HUES6 (cell line): ENCODE measurements at regions not wholly inside any gene's neighbourhood (a gene's known extent, or its start where the extent isn't known, plus 50 kb on each side); places are given as distances from the start of the nearest gene placed in this dataset.

ENCODE experiments used
- H3K27ac ChIP-seq: 2 replicates; pipeline ENCODE4 v1.7.0; 2013; ENCODE audit warnings: low read depth, mild to moderate bottlenecking, low read length, inconsistent platforms
- H3K27me3 ChIP-seq: 2 replicates; pipeline ENCODE4 v1.6.1; 2013; ENCODE audit warnings: low read length; ENCODE audit not compliant: control insufficient read depth, insufficient read depth
- H3K36me3 ChIP-seq: 2 replicates; pipeline ENCODE4 v1.6.1; 2013; ENCODE audit warnings: low read length; ENCODE audit not compliant: control insufficient read depth, insufficient read depth
- H3K4me1 ChIP-seq: 2 replicates; pipeline ENCODE4 v1.6.1; 2013; ENCODE audit warnings: low read length; ENCODE audit not compliant: control insufficient read depth, insufficient read depth
- H3K4me3 ChIP-seq: 2 replicates; pipeline ENCODE4 v1.5.1; 2013; ENCODE audit warnings: low read depth, low read length
- H3K9ac ChIP-seq: one replicate; pipeline ENCODE4 v1.6.1; 2013; ENCODE audit warnings: mild to moderate bottlenecking, low read length
- H3K9me3 ChIP-seq: 2 replicates; pipeline ENCODE4 v1.6.1; 2013; ENCODE audit warnings: low read depth, low read length; ENCODE audit not compliant: control insufficient read depth, insufficient read depth

DNA sequence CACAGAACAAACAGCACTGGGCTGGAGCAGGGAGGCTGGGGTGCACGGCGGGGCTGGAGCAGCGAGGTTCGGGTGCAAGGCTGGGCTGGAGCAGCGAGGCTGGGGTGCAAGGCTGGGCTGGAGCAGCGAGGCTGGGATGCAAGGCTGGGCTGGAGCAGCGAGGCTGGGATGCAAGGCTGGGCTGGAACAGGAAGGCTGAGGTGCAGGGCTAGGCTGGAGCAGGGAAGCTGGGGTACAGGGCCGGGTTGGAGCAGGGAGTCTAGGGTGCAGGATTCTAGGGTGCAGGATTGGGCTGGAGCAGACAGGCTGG, 198.5 kb downstream of the BRD1 start:
- H3K9me3 ChIP-seq: no peaks in the 10 kb centered on the region
- H3K27me3 ChIP-seq: no peaks in the 10 kb centered on the region
- H3K27ac ChIP-seq: no peak overlapping the region
- H3K4me3 ChIP-seq: no peak overlapping the region
- no peaks in the 10 kb centered on the region for H3K36me3 ChIP-seq
- no peak overlapping the region for H3K9ac ChIP-seq
- H3K4me1 ChIP-seq: peaks cover 9% of the 10 kb centered on the region

DNA sequence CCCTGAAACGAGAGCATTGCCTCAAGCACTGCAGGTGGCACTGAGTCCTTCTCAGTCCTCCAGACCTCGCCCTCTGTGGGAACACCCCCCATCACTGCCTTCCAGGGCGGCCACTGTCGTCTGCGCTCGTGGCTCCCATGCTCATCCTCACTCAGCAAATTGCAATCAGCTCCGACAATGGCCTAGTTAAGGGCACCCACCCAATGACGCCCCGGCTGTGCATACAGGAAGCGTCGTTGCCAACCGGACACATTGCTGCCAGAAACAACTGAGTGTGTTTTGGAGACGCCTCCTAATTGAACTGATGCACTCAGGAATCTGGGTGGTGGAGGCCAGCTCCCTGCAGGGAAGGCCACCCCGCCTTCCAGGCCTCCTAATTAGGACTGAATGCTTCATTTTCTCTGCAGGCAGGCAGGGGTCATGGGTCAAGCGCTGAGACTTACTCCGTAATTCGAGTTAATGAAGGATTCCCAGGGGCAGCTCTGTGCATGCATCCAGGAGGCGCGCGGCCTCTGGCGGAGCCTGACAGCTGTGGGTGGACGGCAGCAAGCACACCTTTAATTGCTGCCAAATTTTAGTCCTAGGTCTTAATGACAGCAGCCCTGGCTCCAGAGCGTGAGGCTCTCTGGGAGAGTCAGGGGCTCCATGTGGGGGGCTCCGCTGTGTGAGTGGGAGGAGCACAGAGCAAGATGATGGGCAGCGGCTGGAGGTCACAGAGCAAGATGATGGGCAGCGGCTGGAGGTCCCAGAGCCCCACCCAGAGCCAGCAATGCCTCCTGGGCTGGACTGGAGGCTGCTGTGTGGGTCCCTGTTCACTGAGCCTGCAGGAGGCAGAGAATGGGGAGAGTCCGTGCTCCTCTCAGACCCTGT, 199.0 kb downstream of the BRD1 start:
- Histone ChIP-seq H3K27ac (no peak overlapping the region), H3K36me3 (no peaks in the 10 kb centered on the region), H3K9me3 (no peaks in the 10 kb centered on the region), H3K9ac (no peak overlapping the region), H3K4me3 (no peak overlapping the region), H3K27me3 (no peaks in the 10 kb centered on the region), H3K4me1 (peaks cover 9% of the 10 kb centered on the region)

DNA sequence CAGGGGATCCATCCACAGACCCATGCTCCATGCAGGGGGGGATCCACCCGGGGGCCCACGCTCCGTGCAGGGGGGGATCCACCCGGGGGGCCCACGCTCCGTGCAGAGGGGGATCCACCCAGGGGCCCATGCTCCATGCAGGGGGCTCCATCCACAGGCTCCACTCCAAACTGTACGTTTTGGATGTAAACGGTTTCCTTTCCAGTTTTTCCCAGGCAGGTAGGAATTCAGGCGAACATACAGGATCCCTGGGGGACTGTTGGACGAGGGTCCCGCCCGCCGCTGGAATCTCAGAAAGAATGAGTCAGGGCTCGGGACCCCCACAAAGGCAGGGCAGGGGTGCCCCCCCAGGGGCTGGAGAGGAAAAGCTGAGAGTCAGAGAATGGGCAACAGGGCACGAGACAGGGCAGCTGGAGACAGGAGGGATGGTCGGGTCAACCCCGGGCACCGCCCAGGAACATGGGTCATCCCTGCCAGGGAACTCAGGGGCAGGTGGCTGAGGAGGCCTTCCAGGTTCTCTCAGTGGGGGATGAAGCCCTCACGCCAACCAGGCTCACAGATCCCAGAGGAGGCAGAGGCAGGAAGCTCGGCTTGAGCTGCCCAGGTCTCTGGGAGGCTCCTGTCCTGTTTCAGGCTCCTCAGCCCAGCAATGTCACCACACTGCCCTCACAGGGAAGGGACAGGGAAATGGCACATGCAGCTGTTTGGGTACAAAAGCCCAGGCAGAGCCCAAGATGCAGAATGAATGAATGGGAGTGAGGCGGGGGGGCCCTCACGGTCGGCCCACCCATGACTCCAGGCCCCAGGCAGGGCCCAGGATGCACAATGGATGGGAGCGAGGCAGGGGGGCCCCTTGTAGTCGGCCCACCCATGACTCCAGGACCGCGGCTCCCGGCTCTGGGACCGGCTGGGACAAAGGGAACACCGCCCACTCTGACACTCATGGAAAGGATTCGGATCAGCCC, 200.2 kb downstream of the BRD1 start:
- H3K27ac ChIP-seq: no peak overlapping the region

DNA sequence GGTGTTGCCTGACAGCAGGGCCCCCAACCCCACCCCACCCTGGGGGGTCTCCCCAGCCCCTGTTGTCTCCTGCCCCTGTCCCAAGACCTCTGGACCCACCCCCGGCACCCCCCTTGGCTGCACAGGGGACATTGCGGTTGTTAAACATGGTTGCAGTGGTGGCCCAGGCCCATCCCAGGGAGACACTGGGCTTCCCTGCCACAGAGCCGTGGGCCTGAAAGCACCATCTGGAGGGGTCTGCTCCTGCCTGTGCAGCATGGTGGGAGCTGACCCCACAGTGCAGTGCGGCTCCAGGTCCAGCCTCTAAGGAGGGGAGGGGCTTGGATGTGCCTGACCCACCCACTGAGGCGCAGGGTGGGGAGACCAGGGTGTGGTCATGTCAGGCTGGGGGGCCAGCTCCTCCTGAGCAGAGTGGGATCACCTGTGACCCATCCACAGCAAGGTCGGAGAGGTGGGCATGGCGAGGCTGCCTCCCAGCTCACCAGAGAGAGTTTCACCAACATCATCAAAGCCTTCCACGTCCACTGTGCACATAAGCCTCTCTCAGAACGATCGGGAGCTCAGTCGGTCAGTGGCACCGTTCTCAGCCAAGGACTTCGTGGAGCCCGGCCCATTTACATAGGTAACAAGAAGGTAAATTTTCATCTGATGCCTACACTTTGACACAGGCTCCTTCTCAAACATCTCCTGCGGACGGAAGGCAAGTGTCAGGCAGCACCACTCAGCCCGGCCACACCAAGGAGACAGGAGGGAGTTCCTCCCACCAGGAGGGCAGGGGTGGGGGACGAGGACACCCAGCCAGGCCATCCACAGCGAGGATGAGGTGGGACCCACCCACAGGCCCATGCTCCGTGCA, 201.1 kb downstream of the BRD1 start:
- no peaks in the 10 kb centered on the region for H3K36me3 ChIP-seq
- H3K9me3 ChIP-seq: no peaks in the 10 kb centered on the region
- no peak overlapping the region for H3K4me3 ChIP-seq
- H3K9ac ChIP-seq: no peak overlapping the region
- no peak overlapping the region for H3K27ac ChIP-seq
- H3K27me3 ChIP-seq: no peaks in the 10 kb centered on the region
- H3K4me1 ChIP-seq: peaks cover 4% of the 10 kb centered on the region; the same call in 1 of the 2 replicates

More for the DNA sequence above, 200.2 kb downstream of the BRD1 start:
- no peaks in the 10 kb centered on the region for H3K36me3 ChIP-seq
- H3K9me3 ChIP-seq: no peaks in the 10 kb centered on the region
- no peak overlapping the region for H3K9ac ChIP-seq
- no peaks in the 10 kb centered on the region for H3K27me3 ChIP-seq
- H3K4me3 ChIP-seq: no peak overlapping the region
- peaks cover 4% of the 10 kb centered on the region; the same call in 1 of the 2 replicates for H3K4me1 ChIP-seq

DNA sequence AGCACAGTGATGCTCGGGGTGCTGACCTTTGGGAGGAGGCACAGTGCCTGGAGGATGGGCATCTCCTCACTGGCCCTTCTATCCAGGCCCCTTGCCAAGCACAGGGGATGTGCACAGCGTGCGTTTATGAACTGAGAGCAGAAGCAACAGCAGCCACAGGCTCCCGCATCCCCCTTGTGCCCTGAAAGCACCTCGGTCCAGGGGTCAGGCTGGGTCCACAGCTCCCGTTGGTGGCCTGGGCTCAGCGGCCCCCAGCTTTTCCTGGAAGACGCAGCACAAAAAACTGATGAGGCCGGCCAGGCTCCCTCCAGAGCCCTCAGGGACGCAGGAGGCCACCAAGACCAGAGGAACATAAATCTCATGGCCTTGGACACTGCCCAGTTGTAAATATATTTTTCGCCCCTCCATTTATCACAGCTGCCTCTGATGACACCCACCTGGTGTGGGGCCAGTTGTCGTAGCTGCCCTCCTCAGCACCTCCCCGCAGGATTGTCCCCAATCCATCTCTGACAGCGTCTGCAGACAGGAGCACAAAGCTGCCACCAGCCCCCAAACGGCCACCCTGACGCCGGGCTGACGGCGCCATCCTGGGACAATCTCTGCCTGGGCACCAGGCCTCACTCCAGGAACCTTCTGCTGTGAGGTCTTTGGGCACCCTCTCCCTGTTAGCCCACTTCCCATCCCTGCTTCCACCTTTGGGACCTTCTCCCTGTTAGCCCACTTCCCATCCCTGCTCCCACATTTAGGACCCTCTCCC, 203.1 kb downstream of the BRD1 start:
- Histone ChIP-seq H3K4me3 (no peak overlapping the region), H3K27me3 (no peaks in the 10 kb centered on the region; the same call in 1 of the 2 replicates), H3K27ac (no peak overlapping the region), H3K9ac (no peak overlapping the region), H3K4me1 (peaks cover 4% of the 10 kb centered on the region; the same call in 1 of the 2 replicates), H3K36me3 (no peaks in the 10 kb centered on the region), H3K9me3 (no peaks in the 10 kb centered on the region)

DNA sequence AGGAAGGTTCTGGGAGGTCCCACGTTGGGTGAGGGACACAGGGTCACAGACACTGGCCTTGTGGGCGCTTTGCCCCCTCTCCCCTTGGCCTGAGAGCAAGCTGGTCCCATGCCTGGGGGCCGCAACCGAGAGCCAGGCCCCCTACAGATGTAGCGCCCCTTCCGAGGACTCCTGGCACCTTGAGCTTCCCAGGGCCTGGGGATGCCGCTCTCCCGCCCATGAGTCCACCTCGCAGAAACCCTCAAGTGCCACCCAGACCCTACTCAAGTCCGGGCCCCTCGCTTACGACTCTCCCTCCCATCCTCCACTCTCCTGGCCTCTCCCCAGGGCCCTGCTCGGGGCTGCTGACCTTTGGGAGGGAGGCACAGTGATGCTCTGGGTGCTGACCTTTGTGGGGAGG, 204.0 kb downstream of the BRD1 start:
- H3K9ac ChIP-seq: no peak overlapping the region
- no peaks in the 10 kb centered on the region for H3K9me3 ChIP-seq
- H3K27ac ChIP-seq: no peak overlapping the region
- H3K36me3 ChIP-seq: no peaks in the 10 kb centered on the region
- H3K4me3 ChIP-seq: no peak overlapping the region
- peaks cover 4% of the 10 kb centered on the region; the same call in 1 of the 2 replicates for H3K4me1 ChIP-seq
- no peaks in the 10 kb centered on the region; the same call in 1 of the 2 replicates for H3K27me3 ChIP-seq

DNA sequence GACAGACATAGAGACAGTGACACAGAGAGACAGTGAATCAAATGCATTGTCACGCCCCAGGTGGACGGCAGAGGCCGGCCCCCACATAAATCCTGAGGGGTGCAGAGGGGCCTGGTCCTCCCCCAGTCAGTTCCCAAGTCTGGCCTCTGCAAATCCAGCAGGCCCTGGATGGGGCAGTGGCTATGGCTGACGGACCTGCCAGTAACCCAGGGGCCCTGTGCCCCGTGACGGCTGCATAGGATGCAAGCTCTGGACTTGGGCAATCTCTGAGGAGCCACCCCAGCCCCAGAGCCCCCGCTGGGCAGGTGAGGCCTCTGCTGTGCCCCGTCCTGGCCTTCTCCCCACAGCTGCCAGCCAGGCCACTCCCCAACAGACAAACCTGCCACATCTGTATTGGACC, 204.5 kb downstream of the BRD1 start:
- Histone ChIP-seq H3K36me3 (no peaks in the 10 kb centered on the region), H3K27ac (no peak overlapping the region), H3K27me3 (no peaks in the 10 kb centered on the region; the same call in 1 of the 2 replicates)

DNA sequence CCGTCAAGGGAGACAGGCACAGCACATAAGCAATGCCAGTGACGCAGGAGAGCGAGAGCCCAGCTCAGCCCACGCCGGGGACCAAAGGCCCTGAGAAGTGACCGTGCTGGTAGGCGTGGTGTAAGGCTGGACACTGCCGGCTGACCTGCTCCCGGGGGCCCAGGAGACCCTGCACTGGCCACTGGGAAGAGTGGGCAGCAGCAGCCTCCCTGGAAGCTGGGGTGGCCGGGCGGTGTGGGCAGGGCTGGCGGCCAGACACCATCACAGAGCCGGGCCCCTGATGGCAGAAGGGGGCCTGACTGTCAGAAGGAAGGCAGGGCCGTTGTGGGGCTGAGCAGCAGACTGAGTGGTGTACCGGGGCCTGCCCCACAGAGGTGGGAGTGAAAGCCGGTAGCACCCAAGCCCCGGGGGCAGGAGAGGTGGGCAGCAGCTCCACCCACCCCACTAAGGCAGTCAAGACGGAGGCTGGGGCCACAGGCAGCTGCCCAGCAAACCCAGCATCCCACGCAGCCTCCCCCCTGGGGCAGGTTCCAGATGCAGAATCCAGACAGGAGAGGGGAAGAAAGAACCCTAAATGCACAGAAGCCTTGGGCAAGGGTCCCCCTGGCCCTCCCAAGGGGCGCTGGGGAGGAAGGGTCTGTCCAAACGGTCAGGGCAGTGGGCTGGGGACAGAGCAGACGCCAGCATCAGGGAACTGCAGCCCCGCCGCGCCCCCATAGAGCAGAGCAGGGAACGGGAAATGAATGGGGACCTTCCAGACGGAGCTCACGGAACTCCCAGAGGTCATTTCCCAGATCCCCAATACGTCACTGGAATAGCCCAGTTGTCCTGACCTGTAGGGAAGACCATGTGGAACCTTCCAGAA, 205.2 kb downstream of the BRD1 start:
- Histone ChIP-seq H3K36me3 (no peaks in the 10 kb centered on the region), H3K9me3 (no peaks in the 10 kb centered on the region), H3K9ac (no peak overlapping the region), H3K4me3 (no peak overlapping the region), H3K4me1 (no peaks in the 10 kb centered on the region), H3K27ac (no peak overlapping the region), H3K27me3 (no peaks in the 10 kb centered on the region; the same call in 1 of the 2 replicates)

More for the DNA sequence above, 204.5 kb downstream of the BRD1 start:
- Histone ChIP-seq H3K4me1 (peaks cover 2% of the 10 kb centered on the region; the same call in 1 of the 2 replicates), H3K9me3 (no peaks in the 10 kb centered on the region), H3K4me3 (no peak overlapping the region), H3K9ac (no peak overlapping the region)

DNA sequence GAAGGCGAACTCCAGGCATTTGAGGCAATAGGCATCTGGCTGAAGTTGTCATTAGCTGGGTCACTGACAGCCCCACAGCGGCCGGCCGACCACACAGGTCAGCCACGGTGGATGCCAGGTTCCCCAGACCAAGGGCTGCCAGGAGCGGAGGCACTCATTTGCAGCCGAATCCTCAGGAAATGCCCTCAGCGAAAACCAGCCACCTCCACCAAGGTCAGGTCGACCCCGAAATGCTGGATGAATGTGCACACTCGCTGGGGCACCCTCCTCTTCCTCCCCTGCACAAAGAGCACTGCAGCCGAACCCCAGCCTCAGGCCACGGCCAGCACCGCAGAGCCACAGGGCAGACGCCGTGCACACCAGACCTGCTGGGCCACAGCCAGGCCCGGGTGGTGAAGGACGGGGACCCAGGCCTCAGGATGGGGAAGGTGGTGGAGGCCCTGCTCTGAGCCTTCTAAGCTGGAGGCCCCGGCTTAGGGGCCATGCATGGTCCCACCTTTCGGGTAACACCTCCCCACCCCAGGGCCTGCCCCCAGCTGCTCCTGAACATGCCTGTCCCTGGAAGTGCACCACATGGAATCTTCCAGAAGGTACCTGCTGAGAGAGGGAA, 206.0 kb downstream of the BRD1 start:
- no peak overlapping the region for H3K9ac ChIP-seq
- no peak overlapping the region for H3K27ac ChIP-seq
- no peaks in the 10 kb centered on the region for H3K36me3 ChIP-seq
- no peaks in the 10 kb centered on the region for H3K4me1 ChIP-seq
- H3K4me3 ChIP-seq: no peak overlapping the region
- H3K27me3 ChIP-seq: no peaks in the 10 kb centered on the region; the same call in 1 of the 2 replicates
- H3K9me3 ChIP-seq: no peaks in the 10 kb centered on the region
